Pancreas (tissue), 10 donors: ENCODE measurements at regions not wholly inside any gene's neighbourhood (a gene's known extent, or its start where the extent isn't known, plus 50 kb on each side); places are given as distances from the start of the nearest gene placed in this dataset.
A peak's percentile ranks its signal among the peaks of the same experiment; 100 is the strongest.

Experiments
- ATAC-seq, 4 donors: fragments of 200-7000 bp; cut with Tn5 transposase; one replicate each; pipeline versions ENCODE4 v1.8.0 to v1.9.1; 2020; ENCODE audit warnings: mild to moderate bottlenecking in 4 of 4, moderate library complexity in 4 of 4
- DNase-seq, 6 donors: peaks; one replicate each; pipeline ENCODE4 v3.0.0-alpha.2; 2020
- FAIRE-seq: peaks from 2 replicates; lab custom pipeline; 2012; peaks lifted over from hg19 to GRCh38; lab: Jason Lieb, UNC
- H3K27ac ChIP-seq, 4 donors: fragments of 200-600 bp; sonication (generic); 1 replicate in 3 of 4; 2 replicates in 1 of 4; pipeline versions ENCODE4 v1.5.0 to v1.8.0; 2020
- H3K27me3 ChIP-seq, 4 donors: fragments of 200-600 bp; one replicate each; pipeline ENCODE4 v1.8.0; 2021
- H3K36me3 ChIP-seq, 3 donors: fragments of 200-600 bp; sonication (generic) in 1 of 3; one replicate each; pipeline versions ENCODE4 v1.5.0 to v1.8.0; 2020 to 2021
- H3K4me1 ChIP-seq, 3 donors: fragments of 200-600 bp; one replicate each; pipeline ENCODE4 v1.8.0; 2021
- H3K4me3 ChIP-seq, 4 donors: fragments of 200-600 bp; sonication (generic) in 2 of 4; one replicate each; pipeline versions ENCODE4 v1.5.0 to v1.8.0; 2020 to 2021
- H3K9me3 ChIP-seq, 4 donors: fragments of 200-600 bp; one replicate each; pipeline ENCODE4 v1.8.0; 2021
- CTCF ChIP-seq, 4 donors: fragments of 200-600 bp; sonication (generic) in 3 of 4; IDR thresholded peaks; one replicate each; pipeline versions ENCODE4 v1.5.0 to v1.8.0; 2021; ENCODE audit warnings: antibody characterized with exemption in 4 of 4
- WGBS, 2 donors: extraction: QIAGEN DNeasy Blood & Tissue Kit; methylation state at CpG; one replicate each; pipeline ENCODE4 v1.1.7; 2013; 5-methylcytosine and 5-hydroxymethylcytosine counted together
- intact Hi-C, 3 donors: fragments of 100-400 bp; cut with DNase I; formaldehyde crosslinking; loops; one replicate each; pipeline versions ENCODE4 v1.11.1 to v1.14.2; 2022
- donor health status: healthy with polysubstance abuse.
- donor health status: DM: no; HTN: no; CAD: no; lungs with moderate emphysema.
- donor health status: DM: no; HTN: no; CAD: no.
- donor health status: control.
- donor health status: control.
- donor health status: Bipolar disorder and iron deficiency.
- donor health status: DM: yes; HTN: yes; CAD: no.
- donor health status: DM: no; HTN: no; CAD: no.
- donor health status: DM: no; HTN: no; CAD: no.
- donor health status: DM: yes; HTN: yes; CAD: no.

- Histone ChIP-seq H3K4me3 (no peak overlapping the region), H3K9me3 (no peaks in the 10 kb centered on the region), H3K36me3 (no peaks in the 10 kb centered on the region), H3K4me1 (peaks cover 6 to 10% (median 10%) of the 10 kb centered on the region in 3 donors), H3K27ac (no peak overlapping the region), H3K27me3 (no peaks in the 10 kb centered on the region)
- no peak for ATAC-seq
- TF ChIP-seq CTCF (IDR thresholded peaks at IDR 0.05): no peak
- intact Hi-C loops: no loop called here
- no peak for FAIRE-seq
- WGBS, 2 donors: 88 to 98% methylated on average over 2 of the region's 2 CpGs
- DNase-seq: no peak
These were observed 630.1 kb downstream of the TOX3 start for GRCh38 chr16:51916814-51917213.

- Histone ChIP-seq H3K27me3 (no peaks in the 10 kb centered on the region), H3K27ac (no peak overlapping the region), H3K9me3 (no peaks in the 10 kb centered on the region), H3K4me1 (peaks cover 6 to 10% (median 10%) of the 10 kb centered on the region in 3 donors), H3K36me3 (no peaks in the 10 kb centered on the region), H3K4me3 (no peak overlapping the region)
- no peak for TF ChIP-seq CTCF (IDR thresholded peaks at IDR 0.05)
- FAIRE-seq: no peak
- ATAC-seq: peak in 1 of 4 donors; percentile 39
- DNase-seq: no peak
- intact Hi-C loops: no loop called here
- WGBS, 2 donors: 26 to 35% methylated on average over 4 of the region's 4 CpGs
These were observed 630.7 kb downstream of the TOX3 start for GRCh38 chr16:51916231-51916630.

- H3K27me3 ChIP-seq: no peaks in the 10 kb centered on the region
- no peaks in the 10 kb centered on the region for H3K36me3 ChIP-seq
- no peak for FAIRE-seq
- H3K4me1 ChIP-seq: no peaks in the 10 kb centered on the region
- no peak for TF ChIP-seq CTCF (IDR thresholded peaks at IDR 0.05)
- no peak overlapping the region for H3K27ac ChIP-seq
- H3K9me3 ChIP-seq: no peaks in the 10 kb centered on the region
- DNase-seq: no peak
- no peak for ATAC-seq
- H3K4me3 ChIP-seq: no peak overlapping the region
- intact Hi-C loops: no loop called here
These were observed 639.3 kb downstream of the TOX3 start for GRCh38 chr16:51907680-51908079.

- H3K9me3 ChIP-seq: no peaks in the 10 kb centered on the region
- DNase-seq (no peak), FAIRE-seq (no peak), ATAC-seq (no peak)
- H3K27me3 ChIP-seq: no peaks in the 10 kb centered on the region
- H3K4me3 ChIP-seq: no peak overlapping the region
- no peak for TF ChIP-seq CTCF (IDR thresholded peaks at IDR 0.05)
- H3K27ac ChIP-seq: no peak overlapping the region
- WGBS, 2 donors: 72 to 84% methylated on average over 3 of the region's 3 CpGs
- intact Hi-C loops: no loop called here
- H3K36me3 ChIP-seq: no peaks in the 10 kb centered on the region
- no peaks in the 10 kb centered on the region for H3K4me1 ChIP-seq
These were observed 646.6 kb downstream of the TOX3 start for GRCh38 chr16:51900221-51900780.

- TF ChIP-seq CTCF (IDR thresholded peaks at IDR 0.05): no peak
- no peak for DNase-seq
- intact Hi-C loops: no loop called here
- Histone ChIP-seq H3K36me3 (no peaks in the 10 kb centered on the region), H3K4me1 (no peaks in the 10 kb centered on the region), H3K27ac (no peak overlapping the region), H3K9me3 (no peaks in the 10 kb centered on the region), H3K27me3 (no peaks in the 10 kb centered on the region), H3K4me3 (no peak overlapping the region)
- FAIRE-seq: no peak
- no peak for ATAC-seq
These were observed 648.1 kb downstream of the TOX3 start for GRCh38 chr16:51898872-51899271.
